ENCODE measurements at regions not wholly inside any gene's neighbourhood (a gene's known extent, or its start where the extent isn't known, plus 50 kb on each side); places are given as distances from the start of the nearest gene placed in this dataset.
"Not testable (repeated sequence)": the region's sequence is repeated elsewhere in the genome, so short reads cannot be mapped to it uniquely, and the experiment has no call there.

DNA sequence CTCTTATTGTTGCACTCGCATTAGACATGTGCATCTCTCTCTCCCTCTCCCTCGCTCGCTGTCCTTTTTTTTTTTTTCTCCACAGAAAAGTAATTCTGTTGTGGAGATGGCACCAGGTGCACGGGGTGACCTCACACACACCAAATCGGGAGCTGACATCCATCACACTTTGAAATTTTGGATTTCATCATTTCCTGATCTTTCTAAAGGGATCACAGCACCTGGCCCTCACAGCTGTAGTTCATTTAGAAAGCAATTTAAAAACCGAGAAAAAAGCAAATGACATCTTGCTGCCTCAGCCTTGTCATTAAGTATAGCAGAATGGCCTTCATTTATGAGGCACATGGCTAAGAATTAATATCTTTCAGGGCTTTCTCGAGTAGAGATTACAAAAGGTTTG is 717.2 kb downstream of the RNF144A start:
- TF ChIP-seq, protein P1, sequence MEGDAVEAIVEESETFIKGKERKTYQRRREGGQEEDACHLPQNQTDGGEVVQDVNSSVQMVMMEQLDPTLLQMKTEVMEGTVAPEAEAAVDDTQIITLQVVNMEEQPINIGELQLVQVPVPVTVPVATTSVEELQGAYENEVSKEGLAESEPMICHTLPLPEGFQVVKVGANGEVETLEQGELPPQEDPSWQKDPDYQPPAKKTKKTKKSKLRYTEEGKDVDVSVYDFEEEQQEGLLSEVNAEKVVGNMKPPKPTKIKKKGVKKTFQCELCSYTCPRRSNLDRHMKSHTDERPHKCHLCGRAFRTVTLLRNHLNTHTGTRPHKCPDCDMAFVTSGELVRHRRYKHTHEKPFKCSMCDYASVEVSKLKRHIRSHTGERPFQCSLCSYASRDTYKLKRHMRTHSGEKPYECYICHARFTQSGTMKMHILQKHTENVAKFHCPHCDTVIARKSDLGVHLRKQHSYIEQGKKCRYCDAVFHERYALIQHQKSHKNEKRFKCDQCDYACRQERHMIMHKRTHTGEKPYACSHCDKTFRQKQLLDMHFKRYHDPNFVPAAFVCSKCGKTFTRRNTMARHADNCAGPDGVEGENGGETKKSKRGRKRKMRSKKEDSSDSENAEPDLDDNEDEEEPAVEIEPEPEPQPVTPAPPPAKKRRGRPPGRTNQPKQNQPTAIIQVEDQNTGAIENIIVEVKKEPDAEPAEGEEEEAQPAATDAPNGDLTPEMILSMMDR (IDR thresholded peaks at IDR 0.05; ENCODE audit: low read depth, low read length), result no peak
- no peak overlapping the region for H3K4me3 ChIP-seq (ENCODE audit: low read depth, low read length)

DNA sequence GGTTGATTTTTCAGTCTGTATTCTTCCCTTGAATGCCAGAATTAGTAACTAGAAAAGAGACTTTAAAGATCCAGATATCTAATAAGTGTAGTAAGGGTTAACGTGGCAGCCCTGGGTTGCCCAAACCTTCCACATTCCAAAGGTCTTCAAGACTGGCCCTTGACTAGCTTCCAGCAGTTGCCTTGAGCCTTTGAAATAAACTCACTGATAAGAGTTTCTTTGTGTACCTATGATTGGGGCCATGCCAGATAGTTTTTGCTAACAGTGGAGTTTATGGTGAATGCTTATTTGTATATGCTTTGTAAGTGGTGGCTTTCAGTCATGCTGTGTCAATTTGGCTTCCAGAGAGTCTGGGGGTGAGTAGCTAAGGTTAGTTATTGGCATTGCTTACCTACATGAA is 722.3 kb downstream of the RNF144A start:
- TF ChIP-seq, protein P1 (IDR thresholded peaks at IDR 0.05; ENCODE audit: low read depth, low read length), result no peak
- H3K4me3 ChIP-seq (ENCODE audit: low read depth, low read length), result no peak overlapping the region

DNA sequence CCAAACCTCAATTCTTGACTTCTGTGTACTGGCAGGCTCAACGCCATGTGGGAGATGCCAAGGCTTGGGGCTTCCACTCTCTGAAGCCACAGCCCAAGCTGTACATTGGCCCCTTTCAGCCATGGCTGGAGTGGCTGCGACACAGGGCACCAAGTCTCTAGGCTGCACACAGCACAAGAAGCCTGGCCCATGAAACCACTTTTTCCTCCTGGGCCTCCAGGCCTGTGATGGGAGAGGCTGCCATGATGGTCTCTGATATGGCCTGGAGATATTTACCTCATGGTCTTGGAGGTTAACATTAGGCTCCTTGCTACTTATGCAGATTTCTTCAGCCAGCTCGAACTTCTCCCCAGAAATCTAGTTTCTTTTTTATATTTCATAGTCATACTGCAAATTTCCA is 724.1 kb downstream of the RNF144A start:
- H3K4me3 ChIP-seq (ENCODE audit: low read depth, low read length), result not testable (repeated sequence)

DNA sequence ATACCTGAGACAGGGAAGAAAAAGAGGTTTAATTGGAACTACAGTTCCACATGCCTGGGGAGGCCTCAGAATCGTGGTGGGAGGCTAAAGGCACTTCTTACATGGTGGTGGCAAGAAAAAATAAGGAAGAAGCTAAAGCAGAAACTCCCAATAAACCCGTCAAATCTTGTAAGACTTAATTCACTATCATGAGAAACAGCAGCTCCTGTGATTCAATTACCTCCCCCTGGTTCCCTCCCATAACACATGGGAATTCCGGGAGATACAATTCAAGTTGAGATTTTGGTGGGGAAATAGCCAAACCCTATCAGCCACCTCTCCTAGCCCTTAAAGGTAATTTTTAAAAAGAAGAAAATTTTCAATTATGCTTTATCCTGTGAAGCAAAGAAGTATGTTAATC is 728.8 kb downstream of the RNF144A start:
- H3K4me3 ChIP-seq (ENCODE audit: low read depth, low read length), result no peak overlapping the region

DNA sequence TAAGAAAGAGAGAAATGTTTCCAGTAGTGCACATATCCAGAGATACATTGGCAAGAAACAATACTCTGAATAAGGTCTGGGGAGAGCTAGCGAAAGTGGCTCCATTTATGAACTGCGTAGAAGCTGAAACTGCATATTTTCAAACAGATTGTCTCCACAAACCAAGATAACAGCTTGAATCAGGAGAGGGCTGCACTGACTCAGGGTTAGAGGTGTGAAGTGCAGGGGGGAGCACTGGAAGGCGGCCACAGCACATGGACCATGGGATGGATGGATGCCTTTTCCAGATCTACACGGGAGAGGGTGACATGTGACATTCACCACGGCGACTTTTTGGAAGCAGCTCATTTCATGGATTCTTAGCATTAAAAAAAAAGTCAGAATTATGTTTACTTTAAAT is 729.4 kb downstream of the RNF144A start:
- H3K4me3 ChIP-seq (ENCODE audit: low read depth, low read length), result no peak overlapping the region
- TF ChIP-seq, protein P1 (IDR thresholded peaks at IDR 0.05; ENCODE audit: low read depth, low read length), result no peak

More for the DNA sequence above, 728.8 kb downstream of the RNF144A start:
- TF ChIP-seq, protein P1 (IDR thresholded peaks at IDR 0.05; ENCODE audit: low read depth, low read length), result no peak

DNA sequence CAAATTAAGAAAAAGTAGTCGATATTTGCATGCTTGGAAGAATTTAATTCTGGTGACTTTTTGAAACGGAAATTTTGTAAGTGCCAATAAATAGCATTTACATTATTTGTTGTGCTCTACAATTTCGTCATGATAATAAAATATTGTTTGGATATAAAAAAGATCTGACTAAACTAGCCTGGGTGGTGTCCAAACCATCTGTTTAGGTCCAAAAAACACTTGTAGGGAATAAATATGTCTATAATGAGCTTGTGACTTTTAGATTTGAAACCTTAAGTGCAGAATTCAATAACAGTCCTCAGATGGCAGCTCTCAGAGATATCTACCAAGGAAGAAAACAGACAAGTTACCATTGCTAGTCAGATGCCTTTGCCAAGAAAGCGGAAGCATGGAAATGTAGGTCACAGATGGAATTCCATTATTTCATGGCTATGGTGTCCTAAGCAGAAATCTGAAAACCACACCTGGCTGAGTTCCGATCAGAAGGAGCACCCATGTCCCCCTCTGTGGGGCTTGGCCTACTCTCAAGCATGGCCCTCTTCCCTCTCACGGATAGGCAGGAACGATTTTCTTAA is 731.1 kb downstream of the RNF144A start:
- no peak overlapping the region for H3K4me3 ChIP-seq (ENCODE audit: low read depth, low read length)
- TF ChIP-seq, protein P1 (IDR thresholded peaks at IDR 0.05; ENCODE audit: low read depth, low read length), result no peak

DNA sequence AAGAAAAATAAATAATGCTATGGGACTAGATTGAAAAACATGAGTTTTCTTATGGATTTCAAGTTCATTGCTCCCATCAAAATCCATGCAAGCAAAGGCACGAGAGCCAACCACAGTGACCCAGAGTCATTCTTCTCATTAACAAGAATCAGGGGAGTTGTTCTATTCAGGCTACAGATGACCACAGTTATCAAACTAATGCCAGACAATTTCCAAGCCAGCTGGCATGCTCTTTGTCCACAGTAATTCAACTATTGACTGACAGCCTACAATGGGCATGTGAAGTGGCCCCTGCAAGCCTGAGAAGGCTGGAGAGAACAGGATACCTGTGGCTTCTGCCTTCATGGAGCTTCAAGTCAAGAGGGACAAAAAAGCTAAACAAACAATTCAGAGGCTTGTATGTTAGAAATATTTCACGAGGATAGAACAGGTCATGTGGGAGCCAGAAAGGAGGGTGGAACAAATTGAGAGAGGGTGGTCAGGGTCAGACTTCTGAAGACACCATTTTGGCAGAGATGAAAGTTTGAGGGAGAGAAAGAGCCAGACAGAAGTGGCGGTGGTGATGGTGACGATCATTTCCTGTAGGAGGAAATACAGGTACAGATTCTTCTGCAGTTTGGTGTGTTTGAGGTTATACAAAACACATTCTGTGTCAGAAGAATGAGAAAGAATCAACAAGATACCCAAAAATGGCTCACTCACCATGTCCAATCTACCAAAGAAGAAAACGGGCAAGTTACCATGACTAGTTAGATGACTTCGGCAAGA is 732.4 kb downstream of the RNF144A start:
- no peak overlapping the region for H3K4me3 ChIP-seq (ENCODE audit: low read depth, low read length)

More for the DNA sequence above, 732.4 kb downstream of the RNF144A start:
- TF ChIP-seq, protein P1 (IDR thresholded peaks at IDR 0.05; ENCODE audit: low read depth, low read length), result no peak
